ENCODE measurements at regions not wholly inside any gene's neighbourhood (a gene's known extent, or its start where the extent isn't known, plus 50 kb on each side); places are given as distances from the start of the nearest gene placed in this dataset.
A peak's percentile ranks its signal among the peaks of the same experiment; 100 is the strongest.

DNA sequence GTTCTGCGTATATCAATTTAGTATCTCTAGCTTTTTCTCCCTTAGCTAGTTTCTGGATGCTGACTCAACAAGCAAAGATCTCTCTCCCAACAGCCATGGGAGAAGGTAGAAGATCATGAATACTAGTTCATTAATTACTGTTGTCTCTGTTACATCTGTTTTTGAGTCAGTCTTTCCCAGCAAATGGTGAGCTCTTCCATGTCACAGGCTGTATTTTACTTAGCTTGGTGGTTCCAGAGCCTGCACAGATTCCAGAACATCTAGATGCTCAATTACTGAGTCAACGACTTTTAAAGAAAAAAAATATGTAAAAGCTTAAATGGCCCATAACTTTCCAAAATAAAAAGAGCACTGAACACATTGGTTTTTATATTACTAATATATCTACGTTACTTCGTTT lies 307.2 kb downstream of the NSG2 start:
- H3K27ac ChIP-seq = no peak overlapping the region
- H3K36me3 ChIP-seq (ENCODE audit: low read depth) = no peaks in the 10 kb centered on the region
- 18 to 24% methylated on average over 4 of the region's 4 CpGs for WGBS, 2 experiments (ENCODE audit: low coverage in 1 of 2, low lambda C conversion rate in 2 of 2, missing lambda C conversion rate in 2 of 2)
- DNase-seq = no peak
- H3K27me3 ChIP-seq (replicated peaks; ENCODE audit: insufficient read depth) = no peaks in the 10 kb centered on the region
- H3K4me2 ChIP-seq (ENCODE audit: unreplicated experiment) = no peak overlapping the region
- H3K4me1 ChIP-seq (ENCODE audit: insufficient read depth) = no peaks in the 10 kb centered on the region
- TF ChIP-seq EZH2phosphoT487 (IDR thresholded peaks at IDR 0.05; ENCODE audit: insufficient read depth, low read depth) (no peak), EZH2 (IDR thresholded peaks at IDR 0.05; ENCODE audit: insufficient read depth, poor library complexity, severe bottlenecking) (no peak)
- H4K20me1 ChIP-seq (ENCODE audit: insufficient read depth) = no peaks in the 10 kb centered on the region
- H2AFZ ChIP-seq = no peak overlapping the region
- H3K79me2 ChIP-seq (ENCODE audit: insufficient read depth) = no peaks in the 10 kb centered on the region
- H3K4me3 ChIP-seq = no peak overlapping the region
- H3F3A ChIP-seq (ENCODE audit: insufficient read depth) = no peaks in the 10 kb centered on the region
- H3K9me3 ChIP-seq (ENCODE audit: low read depth) = no peaks in the 10 kb centered on the region
- H3K9me2 ChIP-seq (ENCODE audit: insufficient read depth) = no peaks in the 10 kb centered on the region
- H3K9ac ChIP-seq = no peak overlapping the region
- in situ Hi-C loops (cut with MboI) = no loop called here

DNA sequence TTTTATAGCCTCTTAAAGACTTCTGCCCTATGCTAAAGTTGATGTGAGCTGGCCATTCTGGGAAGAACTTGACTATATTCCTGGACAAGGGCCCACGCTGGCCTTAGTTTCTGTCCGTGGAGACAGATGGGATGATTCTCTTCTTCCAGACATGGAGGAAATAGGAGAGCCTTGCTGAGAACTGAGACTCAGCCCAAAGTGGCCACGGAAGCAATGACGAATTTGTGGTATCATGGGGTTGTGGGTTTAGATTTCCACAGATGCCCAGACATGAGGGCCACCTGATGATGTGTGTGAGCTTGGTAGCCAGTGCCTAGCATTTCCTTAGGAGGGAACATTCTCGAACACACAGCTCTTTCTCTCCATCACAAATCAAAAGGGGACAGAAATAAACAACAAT lies 309.1 kb downstream of the NSG2 start:
- no peak overlapping the region for H3K9ac ChIP-seq
- no peak overlapping the region for H3K4me3 ChIP-seq
- H3F3A ChIP-seq (ENCODE audit: insufficient read depth) = no peaks in the 10 kb centered on the region
- no peak overlapping the region for H3K4me2 ChIP-seq (ENCODE audit: unreplicated experiment)
- no peaks in the 10 kb centered on the region for H3K36me3 ChIP-seq (ENCODE audit: low read depth)
- H3K27me3 ChIP-seq (replicated peaks; ENCODE audit: insufficient read depth) = no peaks in the 10 kb centered on the region
- no peaks in the 10 kb centered on the region for H3K79me2 ChIP-seq (ENCODE audit: insufficient read depth)
- no peaks in the 10 kb centered on the region for H3K4me1 ChIP-seq (ENCODE audit: insufficient read depth)
- H2AFZ ChIP-seq = no peak overlapping the region
- no peaks in the 10 kb centered on the region for H4K20me1 ChIP-seq (ENCODE audit: insufficient read depth)
- no peak overlapping the region for H3K27ac ChIP-seq
- in situ Hi-C loops (cut with MboI) = no loop called here
- no peaks in the 10 kb centered on the region for H3K9me2 ChIP-seq (ENCODE audit: insufficient read depth)
- WGBS, 2 experiments (ENCODE audit: low coverage in 1 of 2, low lambda C conversion rate in 2 of 2, missing lambda C conversion rate in 2 of 2) = 10 to 21% methylated on average over 5 of the region's 5 CpGs
- peak; percentile 9 for DNase-seq
- no peaks in the 10 kb centered on the region for H3K9me3 ChIP-seq (ENCODE audit: low read depth)
- TF ChIP-seq EZH2phosphoT487 (IDR thresholded peaks at IDR 0.05; ENCODE audit: insufficient read depth, low read depth) (no peak), EZH2 (IDR thresholded peaks at IDR 0.05; ENCODE audit: insufficient read depth, poor library complexity, severe bottlenecking) (no peak)

DNA sequence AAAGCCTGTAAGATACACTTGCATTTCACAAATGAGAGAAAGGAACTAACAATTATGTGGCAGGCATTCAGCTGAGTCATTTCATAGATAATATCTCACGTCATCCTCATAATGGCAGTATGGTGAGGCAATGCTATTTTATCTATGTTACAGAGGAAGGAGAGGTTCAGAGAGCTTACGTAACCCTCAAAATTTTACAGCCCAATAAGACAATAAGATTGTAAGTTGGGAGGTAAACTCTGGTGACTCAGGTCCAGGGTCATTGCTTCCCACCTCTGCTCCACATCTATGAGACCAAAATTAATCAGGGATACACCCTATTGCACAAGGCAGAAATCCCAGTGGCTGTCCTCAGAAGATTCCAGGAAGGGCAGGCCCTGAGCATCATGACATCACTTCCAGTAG lies 309.7 kb downstream of the NSG2 start:
- no peaks in the 10 kb centered on the region for H3K4me1 ChIP-seq (ENCODE audit: insufficient read depth)
- H3K9ac ChIP-seq = no peak overlapping the region
- no peaks in the 10 kb centered on the region for H3K79me2 ChIP-seq (ENCODE audit: insufficient read depth)
- no peaks in the 10 kb centered on the region for H3K9me3 ChIP-seq (ENCODE audit: low read depth)
- H3K4me2 ChIP-seq (ENCODE audit: unreplicated experiment) = no peak overlapping the region
- DNase-seq = peak; percentile 60
- 31 to 40% methylated on average over 2 of the region's 2 CpGs for WGBS, 2 experiments (ENCODE audit: low coverage in 1 of 2, low lambda C conversion rate in 2 of 2, missing lambda C conversion rate in 2 of 2)
- no peaks in the 10 kb centered on the region for H4K20me1 ChIP-seq (ENCODE audit: insufficient read depth)
- no peaks in the 10 kb centered on the region for H3K27me3 ChIP-seq (replicated peaks; ENCODE audit: insufficient read depth)
- no peak overlapping the region for H3K27ac ChIP-seq
- no peak overlapping the region for H3K4me3 ChIP-seq
- TF ChIP-seq EZH2 (IDR thresholded peaks at IDR 0.05; ENCODE audit: insufficient read depth, poor library complexity, severe bottlenecking) = no peak
- no peak for TF ChIP-seq EZH2phosphoT487 (IDR thresholded peaks at IDR 0.05; ENCODE audit: insufficient read depth, low read depth)
- no peaks in the 10 kb centered on the region for H3K36me3 ChIP-seq (ENCODE audit: low read depth)
- H3K9me2 ChIP-seq (ENCODE audit: insufficient read depth) = no peaks in the 10 kb centered on the region
- in situ Hi-C loops (cut with MboI) = no loop called here
- no peaks in the 10 kb centered on the region for H3F3A ChIP-seq (ENCODE audit: insufficient read depth)
- H2AFZ ChIP-seq = no peak overlapping the region

GRCh38 chr5:174355995-174356394 lies 310.5 kb downstream of the NSG2 start:
- H3K79me2 ChIP-seq (ENCODE audit: insufficient read depth) = no peaks in the 10 kb centered on the region
- no peak overlapping the region for H3K27ac ChIP-seq
- in situ Hi-C loops (cut with MboI) = no loop called here
- no peaks in the 10 kb centered on the region for H3K36me3 ChIP-seq (ENCODE audit: low read depth)
- no peak overlapping the region for H3K4me2 ChIP-seq (ENCODE audit: unreplicated experiment)
- TF ChIP-seq EZH2phosphoT487 (IDR thresholded peaks at IDR 0.05; ENCODE audit: insufficient read depth, low read depth) (no peak), EZH2 (IDR thresholded peaks at IDR 0.05; ENCODE audit: insufficient read depth, poor library complexity, severe bottlenecking) (no peak)
- no peak for DNase-seq
- H3K9me2 ChIP-seq (ENCODE audit: insufficient read depth) = no peaks in the 10 kb centered on the region
- H2AFZ ChIP-seq = no peak overlapping the region
- no peak overlapping the region for H3K9ac ChIP-seq
- H4K20me1 ChIP-seq (ENCODE audit: insufficient read depth) = no peaks in the 10 kb centered on the region
- H3K4me1 ChIP-seq (ENCODE audit: insufficient read depth) = no peaks in the 10 kb centered on the region
- WGBS, 2 experiments (ENCODE audit: low coverage in 1 of 2, low lambda C conversion rate in 2 of 2, missing lambda C conversion rate in 2 of 2) = 40 to 43% methylated on average over 2 of the region's 2 CpGs
- H3K4me3 ChIP-seq = no peak overlapping the region
- no peaks in the 10 kb centered on the region for H3K9me3 ChIP-seq (ENCODE audit: low read depth)
- H3K27me3 ChIP-seq (replicated peaks; ENCODE audit: insufficient read depth) = no peaks in the 10 kb centered on the region
- no peaks in the 10 kb centered on the region for H3F3A ChIP-seq (ENCODE audit: insufficient read depth)

- H3K36me3 ChIP-seq (ENCODE audit: low read depth) = no peaks in the 10 kb centered on the region
- H3K9me3 ChIP-seq (ENCODE audit: low read depth) = no peaks in the 10 kb centered on the region
- in situ Hi-C loops (cut with MboI) = no loop called here
- no peak overlapping the region for H3K9ac ChIP-seq
- TF ChIP-seq EZH2phosphoT487 (IDR thresholded peaks at IDR 0.05; ENCODE audit: insufficient read depth, low read depth) (no peak), EZH2 (IDR thresholded peaks at IDR 0.05; ENCODE audit: insufficient read depth, poor library complexity, severe bottlenecking) (no peak)
- no peak overlapping the region for H2AFZ ChIP-seq
- H3F3A ChIP-seq (ENCODE audit: insufficient read depth) = no peaks in the 10 kb centered on the region
- no peak overlapping the region for H3K27ac ChIP-seq
- no peaks in the 10 kb centered on the region for H3K27me3 ChIP-seq (replicated peaks; ENCODE audit: insufficient read depth)
- WGBS, 2 experiments (ENCODE audit: low coverage in 1 of 2, low lambda C conversion rate in 2 of 2, missing lambda C conversion rate in 2 of 2) = 16 to 25% methylated on average over 2 of the region's 2 CpGs
- no peak overlapping the region for H3K4me2 ChIP-seq (ENCODE audit: unreplicated experiment)
- H3K79me2 ChIP-seq (ENCODE audit: insufficient read depth) = no peaks in the 10 kb centered on the region
- DNase-seq = no peak
- no peak overlapping the region for H3K4me3 ChIP-seq
- H3K4me1 ChIP-seq (ENCODE audit: insufficient read depth) = no peaks in the 10 kb centered on the region
- H3K9me2 ChIP-seq (ENCODE audit: insufficient read depth) = no peaks in the 10 kb centered on the region
- no peaks in the 10 kb centered on the region for H4K20me1 ChIP-seq (ENCODE audit: insufficient read depth)
Observed at GRCh38 chr5:174356536-174356935, 311.0 kb downstream of the NSG2 start.
